ENCODE measurements at regions not wholly inside any gene's neighbourhood (a gene's known extent, or its start where the extent isn't known, plus 50 kb on each side); places are given as distances from the start of the nearest gene placed in this dataset.

DNA sequence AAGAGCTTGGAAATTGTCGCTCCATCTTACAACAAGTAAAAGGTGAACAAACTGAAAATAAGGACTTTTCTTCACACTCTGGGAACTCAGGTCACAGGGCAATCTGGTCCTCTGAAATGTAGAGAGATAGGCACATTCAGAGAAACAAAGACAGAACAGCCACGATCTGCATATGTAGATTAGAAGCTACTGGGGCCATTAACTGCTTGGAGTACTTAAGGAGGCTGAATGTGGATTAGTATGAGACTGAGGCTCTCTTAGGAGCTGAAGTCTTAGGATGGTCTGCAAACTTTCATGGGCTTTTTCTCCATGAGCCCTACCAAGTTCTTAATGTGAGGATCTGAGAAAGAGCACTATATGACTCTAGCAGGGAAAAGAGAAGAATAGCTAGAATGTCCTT is 265.3 kb upstream of the NXPH2 start:
- FAIRE-seq (no peak), DNase-seq (ENCODE audit: low read depth, low spot score) (no peak)
- no peak for TF ChIP-seq EZH2 (IDR thresholded peaks at IDR 0.05; ENCODE audit: low read length)
- TF ChIP-seq, protein P1, sequence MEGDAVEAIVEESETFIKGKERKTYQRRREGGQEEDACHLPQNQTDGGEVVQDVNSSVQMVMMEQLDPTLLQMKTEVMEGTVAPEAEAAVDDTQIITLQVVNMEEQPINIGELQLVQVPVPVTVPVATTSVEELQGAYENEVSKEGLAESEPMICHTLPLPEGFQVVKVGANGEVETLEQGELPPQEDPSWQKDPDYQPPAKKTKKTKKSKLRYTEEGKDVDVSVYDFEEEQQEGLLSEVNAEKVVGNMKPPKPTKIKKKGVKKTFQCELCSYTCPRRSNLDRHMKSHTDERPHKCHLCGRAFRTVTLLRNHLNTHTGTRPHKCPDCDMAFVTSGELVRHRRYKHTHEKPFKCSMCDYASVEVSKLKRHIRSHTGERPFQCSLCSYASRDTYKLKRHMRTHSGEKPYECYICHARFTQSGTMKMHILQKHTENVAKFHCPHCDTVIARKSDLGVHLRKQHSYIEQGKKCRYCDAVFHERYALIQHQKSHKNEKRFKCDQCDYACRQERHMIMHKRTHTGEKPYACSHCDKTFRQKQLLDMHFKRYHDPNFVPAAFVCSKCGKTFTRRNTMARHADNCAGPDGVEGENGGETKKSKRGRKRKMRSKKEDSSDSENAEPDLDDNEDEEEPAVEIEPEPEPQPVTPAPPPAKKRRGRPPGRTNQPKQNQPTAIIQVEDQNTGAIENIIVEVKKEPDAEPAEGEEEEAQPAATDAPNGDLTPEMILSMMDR (optimal IDR thresholded peaks at IDR 0.05 in 1 of 3, IDR thresholded peaks at IDR 0.05 in 1 of 3, conservative IDR thresholded peaks at IDR 0.05 in 1 of 3; ENCODE audit: extremely low read depth in 1 of 3, insufficient read depth in 2 of 3, low read length in 3 of 3): no peak
- H4K20me1 ChIP-seq (ENCODE audit: control insufficient read depth, extremely low read depth, insufficient read depth, low read length): no peaks in the 10 kb centered on the region
- H3K79me2 ChIP-seq (ENCODE audit: control insufficient read depth, insufficient read depth, low read length): no peaks in the 10 kb centered on the region
- no peaks in the 10 kb centered on the region for H3K27me3 ChIP-seq (ENCODE audit: control insufficient read depth, extremely low read depth, insufficient read depth, low read length)
- H3K9me3 ChIP-seq (ENCODE audit: control insufficient read depth, low read depth, low read length): no peaks in the 10 kb centered on the region
- H3K4me1 ChIP-seq (ENCODE audit: control insufficient read depth, extremely low read depth, insufficient read depth, low read length): no peaks in the 10 kb centered on the region
- H2AFZ ChIP-seq (ENCODE audit: control insufficient read depth, low read length): no peak overlapping the region
- no peaks in the 10 kb centered on the region for H3K9me1 ChIP-seq (ENCODE audit: control insufficient read depth, extremely low read depth, insufficient read depth, low read length)
- H3K36me3 ChIP-seq (ENCODE audit: control insufficient read depth in 2 of 2, extremely low read depth in 1 of 2, insufficient read depth in 2 of 2, low read length in 2 of 2): no peaks in the 10 kb centered on the region
- no peak overlapping the region for H3K27ac ChIP-seq (ENCODE audit: control insufficient read depth, insufficient read depth, low read length)
- no peak overlapping the region for H3K4me2 ChIP-seq (ENCODE audit: control insufficient read depth, extremely low read depth, insufficient read depth, low read depth, low read length)
- no peak overlapping the region for H3K9ac ChIP-seq (ENCODE audit: control insufficient read depth, extremely low read depth, insufficient read depth, low read length)
- dilution Hi-C loops (cut with MboI; ENCODE audit: extremely low pct_ligation_motif_present, low sequenced_read_pairs): no loop called here
- no peak overlapping the region for H3K4me3 ChIP-seq (ENCODE audit: control insufficient read depth in 2 of 3, extremely low read depth in 1 of 3, insufficient read depth in 2 of 3, low read depth in 1 of 3, low read length in 3 of 3)

DNA sequence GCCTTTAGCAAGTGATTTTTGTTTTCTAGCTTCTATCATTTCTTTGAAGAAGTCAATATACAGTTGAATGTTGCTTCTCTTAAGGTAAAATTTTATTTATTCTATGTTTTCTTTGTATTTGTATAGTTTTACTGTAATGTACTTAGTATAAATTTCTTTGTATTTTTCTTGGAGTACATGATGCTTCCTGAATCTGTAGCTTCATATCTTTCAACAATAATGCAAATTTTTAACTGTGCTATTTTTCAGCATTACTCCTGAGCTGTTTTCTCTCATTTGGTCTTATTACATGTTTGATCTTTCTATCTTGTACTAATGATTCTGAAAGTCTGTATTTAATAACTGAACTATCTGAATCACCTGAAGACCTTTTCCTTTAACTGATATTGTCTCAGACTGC is 253.9 kb upstream of the NXPH2 start:
- dilution Hi-C loops (cut with MboI; ENCODE audit: extremely low pct_ligation_motif_present, low sequenced_read_pairs): no loop called here
- Histone ChIP-seq H3K4me1 (ENCODE audit: control insufficient read depth, extremely low read depth, insufficient read depth, low read length) (peaks cover 18% of the 10 kb centered on the region), H2AFZ (ENCODE audit: control insufficient read depth, low read length) (no peak overlapping the region), H4K20me1 (ENCODE audit: control insufficient read depth, extremely low read depth, insufficient read depth, low read length) (no peaks in the 10 kb centered on the region), H3K27me3 (ENCODE audit: control insufficient read depth, extremely low read depth, insufficient read depth, low read length) (no peaks in the 10 kb centered on the region), H3K4me3 (ENCODE audit: control insufficient read depth in 2 of 3, extremely low read depth in 1 of 3, insufficient read depth in 2 of 3, low read depth in 1 of 3, low read length in 3 of 3) (no peak overlapping the region), H3K9me3 (ENCODE audit: control insufficient read depth, low read depth, low read length) (no peaks in the 10 kb centered on the region), H3K79me2 (ENCODE audit: control insufficient read depth, insufficient read depth, low read length) (no peaks in the 10 kb centered on the region), H3K9ac (ENCODE audit: control insufficient read depth, extremely low read depth, insufficient read depth, low read length) (no peak overlapping the region), H3K9me1 (ENCODE audit: control insufficient read depth, extremely low read depth, insufficient read depth, low read length) (no peaks in the 10 kb centered on the region), H3K36me3 (ENCODE audit: control insufficient read depth in 2 of 2, extremely low read depth in 1 of 2, insufficient read depth in 2 of 2, low read length in 2 of 2) (no peaks in the 10 kb centered on the region), H3K27ac (ENCODE audit: control insufficient read depth, insufficient read depth, low read length) (no peak overlapping the region), H3K4me2 (ENCODE audit: control insufficient read depth, extremely low read depth, insufficient read depth, low read depth, low read length) (no peak overlapping the region)
- TF ChIP-seq, protein P1 (optimal IDR thresholded peaks at IDR 0.05 in 1 of 3, IDR thresholded peaks at IDR 0.05 in 1 of 3, conservative IDR thresholded peaks at IDR 0.05 in 1 of 3; ENCODE audit: extremely low read depth in 1 of 3, insufficient read depth in 2 of 3, low read length in 3 of 3): no peak
- TF ChIP-seq EZH2 (IDR thresholded peaks at IDR 0.05; ENCODE audit: low read length): no peak
- FAIRE-seq (no peak), DNase-seq (ENCODE audit: low read depth, low spot score) (no peak)
